ENCODE measurements at regions not wholly inside any gene's neighbourhood (a gene's known extent, or its start where the extent isn't known, plus 50 kb on each side); places are given as distances from the start of the nearest gene placed in this dataset.

DNA sequence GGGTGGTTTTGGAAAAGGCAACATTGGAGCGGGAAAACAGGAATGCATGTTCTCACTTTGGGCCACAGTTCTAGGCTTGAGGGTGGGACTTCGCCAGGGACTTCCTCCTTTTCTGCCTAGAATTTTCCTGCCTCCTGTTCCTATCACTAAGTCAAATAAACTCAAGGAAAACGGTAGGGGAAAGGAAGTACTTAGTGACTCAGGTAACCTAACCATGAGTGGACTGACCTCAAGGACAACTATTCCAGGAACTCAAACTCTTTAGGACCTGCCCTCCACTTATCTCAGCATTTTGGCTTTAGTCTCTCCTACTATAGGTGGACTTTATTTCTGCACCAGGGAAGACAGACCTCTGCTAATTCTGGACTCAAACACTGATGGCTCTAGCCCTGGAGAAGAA is 281.7 kb downstream of the ZNF674 start:
- DNase-seq (ENCODE audit: low read depth, low spot score) (no peak), FAIRE-seq (peak; percentile 75)
- no peak overlapping the region for H3K27ac ChIP-seq (ENCODE audit: insufficient read depth, low read depth, low read length)
- intact Hi-C loops (cut with micrococcal nuclease) (no loop called here), dilution Hi-C loops (cut with MboI; ENCODE audit: extremely low pct_ligation_motif_present, low sequenced_read_pairs) (no loop called here)
- H3K9me3 ChIP-seq (replicated peaks; ENCODE audit: control insufficient read depth, insufficient read depth, low read length): no peaks in the 10 kb centered on the region
- POLR2A ChIA-PET: no interaction called here
- H3K36me3 ChIP-seq (ENCODE audit: control insufficient read depth in 2 of 2, extremely low read depth in 1 of 2, insufficient read depth in 2 of 2, low read length in 2 of 2): no peaks in the 10 kb centered on the region
- TF ChIP-seq GATA2 (IDR thresholded peaks at IDR 0.05; ENCODE audit: insufficient read depth, insufficient read length, low read depth, low read length) (no peak), EZH2 (IDR thresholded peaks at IDR 0.05; ENCODE audit: borderline replicate concordance, low read depth, low read length, severe bottlenecking) (no peak), MYC (IDR thresholded peaks at IDR 0.05; ENCODE audit: low read depth, low read length) (no peak), POLR2A (IDR thresholded peaks at IDR 0.05; ENCODE audit: low read depth, low read length) (no peak), POLR2AphosphoS5 (IDR thresholded peaks at IDR 0.05; ENCODE audit: insufficient read depth, low read depth, low read length) (no peak), FOS (IDR thresholded peaks at IDR 0.05; ENCODE audit: borderline replicate concordance, insufficient read depth, low read length) (no peak), JUN (IDR thresholded peaks at IDR 0.05; ENCODE audit: borderline replicate concordance, insufficient read depth, insufficient read length, low read depth) (no peak)
- TF ChIP-seq, protein P1, sequence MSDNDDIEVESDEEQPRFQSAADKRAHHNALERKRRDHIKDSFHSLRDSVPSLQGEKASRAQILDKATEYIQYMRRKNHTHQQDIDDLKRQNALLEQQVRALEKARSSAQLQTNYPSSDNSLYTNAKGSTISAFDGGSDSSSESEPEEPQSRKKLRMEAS (IDR thresholded peaks at IDR 0.05; ENCODE audit: insufficient read depth, insufficient read length): no peak
- TF ChIP-seq, protein P2, sequence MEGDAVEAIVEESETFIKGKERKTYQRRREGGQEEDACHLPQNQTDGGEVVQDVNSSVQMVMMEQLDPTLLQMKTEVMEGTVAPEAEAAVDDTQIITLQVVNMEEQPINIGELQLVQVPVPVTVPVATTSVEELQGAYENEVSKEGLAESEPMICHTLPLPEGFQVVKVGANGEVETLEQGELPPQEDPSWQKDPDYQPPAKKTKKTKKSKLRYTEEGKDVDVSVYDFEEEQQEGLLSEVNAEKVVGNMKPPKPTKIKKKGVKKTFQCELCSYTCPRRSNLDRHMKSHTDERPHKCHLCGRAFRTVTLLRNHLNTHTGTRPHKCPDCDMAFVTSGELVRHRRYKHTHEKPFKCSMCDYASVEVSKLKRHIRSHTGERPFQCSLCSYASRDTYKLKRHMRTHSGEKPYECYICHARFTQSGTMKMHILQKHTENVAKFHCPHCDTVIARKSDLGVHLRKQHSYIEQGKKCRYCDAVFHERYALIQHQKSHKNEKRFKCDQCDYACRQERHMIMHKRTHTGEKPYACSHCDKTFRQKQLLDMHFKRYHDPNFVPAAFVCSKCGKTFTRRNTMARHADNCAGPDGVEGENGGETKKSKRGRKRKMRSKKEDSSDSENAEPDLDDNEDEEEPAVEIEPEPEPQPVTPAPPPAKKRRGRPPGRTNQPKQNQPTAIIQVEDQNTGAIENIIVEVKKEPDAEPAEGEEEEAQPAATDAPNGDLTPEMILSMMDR (IDR thresholded peaks at IDR 0.05; ENCODE audit: extremely low read depth in 1 of 2, insufficient read depth in 1 of 2, low read depth in 1 of 2, low read length in 2 of 2): no peak
- CTCF ChIA-PET: no interaction called here
- H3K4me1 ChIP-seq (ENCODE audit: control insufficient read depth, extremely low read depth, insufficient read depth, low read length): no peaks in the 10 kb centered on the region
- H3K79me2 ChIP-seq (ENCODE audit: control insufficient read depth, insufficient read depth, low read length): no peaks in the 10 kb centered on the region
- H4K20me1 ChIP-seq (replicated peaks; ENCODE audit: control insufficient read depth, extremely low read depth, insufficient read depth, low read length): no peaks in the 10 kb centered on the region
- H3K9me1 ChIP-seq (replicated peaks; ENCODE audit: control insufficient read depth, extremely low read depth, insufficient read depth, low read length): no peaks in the 10 kb centered on the region
- no peak overlapping the region for H3K4me3 ChIP-seq (replicated peaks in 1 of 3; ENCODE audit: insufficient read depth in 1 of 3, low read depth in 1 of 3, low read length in 3 of 3)
- BruUV-seq (replicated peaks): no TSS peak
- no peak overlapping the region for H3K9ac ChIP-seq (replicated peaks; ENCODE audit: extremely low read depth, insufficient read depth, low read length)
- H2AFZ ChIP-seq (ENCODE audit: low read depth, low read length): no peak overlapping the region
- H3K27me3 ChIP-seq (ENCODE audit: control insufficient read depth in 2 of 2, insufficient read depth in 2 of 2, low read length in 2 of 2): no peaks in the 10 kb centered on the region
- no peak overlapping the region for H3K4me2 ChIP-seq (ENCODE audit: insufficient read depth, low read length)
